HEK293 (cell line): ENCODE measurements at regions not wholly inside any gene's neighbourhood (a gene's known extent, or its start where the extent isn't known, plus 50 kb on each side); places are given as distances from the start of the nearest gene placed in this dataset.
"Not testable (repeated sequence)": the region's sequence is repeated elsewhere in the genome, so short reads cannot be mapped to it uniquely, and the experiment has no call there.

Experiments used
- REST ChIP-seq: fragments of 450-650 bp; formaldehyde crosslinking; IDR thresholded peaks from 2 replicates; pipeline ENCODE4 v1.5.1; 2016; ENCODE audit warnings: missing biosample characterization, missing genetic modification characterization
- ZNF354C ChIP-seq: fragments of 450-650 bp; formaldehyde crosslinking; IDR thresholded peaks from 2 replicates; pipeline ENCODE4 v1.5.1; 2016; ENCODE audit warnings: missing biosample characterization, missing genetic modification characterization, low read depth, borderline replicate concordance
- ZNF529 ChIP-seq: fragments of 450-650 bp; formaldehyde crosslinking; IDR thresholded peaks from 2 replicates; pipeline ENCODE4 v1.5.1; 2017; ENCODE audit warnings: missing genetic modification characterization, missing biosample characterization; ENCODE audit not compliant: insufficient replicate concordance
- ZXDB ChIP-seq: fragments of 450-650 bp; formaldehyde crosslinking; IDR thresholded peaks from 2 replicates; pipeline ENCODE4 v1.5.1; 2016; ENCODE audit warnings: missing biosample characterization, missing genetic modification characterization
- TF ChIP-seq, protein P1 (sequence below): fragments of 450-650 bp; formaldehyde crosslinking; IDR thresholded peaks from 2 replicates; pipeline ENCODE4 v1.5.1; 2016; ENCODE audit warnings: missing biosample characterization, missing genetic modification characterization
- TF ChIP-seq, protein P2 (sequence below): fragments of 450-650 bp; formaldehyde crosslinking; IDR thresholded peaks from 2 replicates; pipeline ENCODE4 v1.5.1; 2016; ENCODE audit warnings: missing biosample characterization, missing genetic modification characterization, low read depth

DNA sequence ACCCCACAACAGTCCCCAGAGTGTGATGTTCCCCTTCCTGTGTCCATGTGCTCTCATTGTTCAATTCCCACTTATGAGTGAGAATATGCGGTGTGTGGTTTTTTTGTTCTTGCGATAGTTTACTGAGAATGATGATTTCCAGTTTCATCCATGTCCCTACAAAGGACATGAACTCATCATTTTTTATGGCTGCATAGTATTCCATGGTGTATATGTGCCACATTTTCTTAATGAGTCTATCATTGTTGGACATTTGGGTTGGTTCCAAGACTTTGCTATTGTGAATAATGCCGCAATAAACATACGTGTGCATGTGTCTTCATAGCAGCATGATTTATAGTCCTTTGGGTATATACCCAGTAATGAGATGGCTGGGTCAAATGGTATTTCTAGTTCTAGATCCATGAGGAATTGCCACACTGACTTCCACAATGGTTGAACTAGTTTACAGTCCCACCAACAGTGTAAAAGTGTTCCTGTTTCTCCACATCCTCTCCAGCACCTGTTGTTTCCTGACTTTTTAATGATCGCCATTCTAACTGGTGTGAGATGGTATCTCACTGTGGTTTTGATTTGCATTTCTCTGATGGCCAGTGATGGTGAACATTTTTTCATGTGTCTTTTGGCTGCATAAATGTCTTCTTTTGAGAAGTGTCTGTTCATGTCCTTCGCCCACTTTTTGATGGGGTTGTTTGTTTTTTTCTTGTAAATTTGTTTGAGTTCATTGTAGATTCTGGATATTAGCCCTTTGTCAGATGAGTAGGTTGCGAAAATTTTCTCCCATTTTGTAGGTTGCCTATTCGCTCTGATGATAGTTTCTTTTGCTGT is 120.0 kb downstream of the GOSR1 start:
- TF ChIP-seq, protein P1, sequence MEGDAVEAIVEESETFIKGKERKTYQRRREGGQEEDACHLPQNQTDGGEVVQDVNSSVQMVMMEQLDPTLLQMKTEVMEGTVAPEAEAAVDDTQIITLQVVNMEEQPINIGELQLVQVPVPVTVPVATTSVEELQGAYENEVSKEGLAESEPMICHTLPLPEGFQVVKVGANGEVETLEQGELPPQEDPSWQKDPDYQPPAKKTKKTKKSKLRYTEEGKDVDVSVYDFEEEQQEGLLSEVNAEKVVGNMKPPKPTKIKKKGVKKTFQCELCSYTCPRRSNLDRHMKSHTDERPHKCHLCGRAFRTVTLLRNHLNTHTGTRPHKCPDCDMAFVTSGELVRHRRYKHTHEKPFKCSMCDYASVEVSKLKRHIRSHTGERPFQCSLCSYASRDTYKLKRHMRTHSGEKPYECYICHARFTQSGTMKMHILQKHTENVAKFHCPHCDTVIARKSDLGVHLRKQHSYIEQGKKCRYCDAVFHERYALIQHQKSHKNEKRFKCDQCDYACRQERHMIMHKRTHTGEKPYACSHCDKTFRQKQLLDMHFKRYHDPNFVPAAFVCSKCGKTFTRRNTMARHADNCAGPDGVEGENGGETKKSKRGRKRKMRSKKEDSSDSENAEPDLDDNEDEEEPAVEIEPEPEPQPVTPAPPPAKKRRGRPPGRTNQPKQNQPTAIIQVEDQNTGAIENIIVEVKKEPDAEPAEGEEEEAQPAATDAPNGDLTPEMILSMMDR (tag by site-specific recombination), result not testable (repeated sequence)
- TF ChIP-seq ZXDB, ZNF354C, ZNF529, REST (tag by site-specific recombination): not testable (repeated sequence)
- TF ChIP-seq, protein P2, sequence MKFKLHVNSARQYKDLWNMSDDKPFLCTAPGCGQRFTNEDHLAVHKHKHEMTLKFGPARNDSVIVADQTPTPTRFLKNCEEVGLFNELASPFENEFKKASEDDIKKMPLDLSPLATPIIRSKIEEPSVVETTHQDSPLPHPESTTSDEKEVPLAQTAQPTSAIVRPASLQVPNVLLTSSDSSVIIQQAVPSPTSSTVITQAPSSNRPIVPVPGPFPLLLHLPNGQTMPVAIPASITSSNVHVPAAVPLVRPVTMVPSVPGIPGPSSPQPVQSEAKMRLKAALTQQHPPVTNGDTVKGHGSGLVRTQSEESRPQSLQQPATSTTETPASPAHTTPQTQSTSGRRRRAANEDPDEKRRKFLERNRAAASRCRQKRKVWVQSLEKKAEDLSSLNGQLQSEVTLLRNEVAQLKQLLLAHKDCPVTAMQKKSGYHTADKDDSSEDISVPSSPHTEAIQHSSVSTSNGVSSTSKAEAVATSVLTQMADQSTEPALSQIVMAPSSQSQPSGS (tag by site-specific recombination), result not testable (repeated sequence)
